ENCODE measurements at regions not wholly inside any gene's neighbourhood (a gene's known extent, or its start where the extent isn't known, plus 50 kb on each side); places are given as distances from the start of the nearest gene placed in this dataset.

GRCh38 chr1:118244194-118244593, 59.2 kb upstream of the SPAG17 start:
- DNase-seq (ENCODE audit: low spot score), result no peak

DNA sequence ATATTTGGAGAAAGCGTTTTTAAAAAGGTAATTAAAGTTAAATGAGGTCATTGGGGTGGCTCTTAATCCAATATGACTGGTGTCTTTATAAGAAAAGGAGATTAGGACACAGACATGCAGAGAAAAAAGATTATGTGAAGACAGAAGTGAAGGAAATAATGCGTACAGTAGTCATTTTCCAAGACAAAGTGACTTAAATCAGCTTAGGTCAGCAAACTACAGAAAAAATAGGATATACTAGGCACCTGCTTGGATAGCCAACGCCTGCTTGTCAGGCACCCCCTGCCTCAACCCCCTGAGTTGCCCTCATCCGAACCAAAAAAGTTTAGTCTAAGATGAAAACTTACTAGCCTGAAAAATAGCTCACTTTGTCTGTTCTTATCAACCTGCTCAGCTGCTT, 58.2 kb upstream of the SPAG17 start:
- DNase-seq (ENCODE audit: low spot score), result no peak

Data from cerebellar cortex (tissue), 1 donor.